Glomerular visceral epithelial cell (primary cell): ENCODE measurements at regions not wholly inside any gene's neighbourhood (a gene's known extent, or its start where the extent isn't known, plus 50 kb on each side); places are given as distances from the start of the nearest gene placed in this dataset.

Source experiments
- DNase-seq: peaks from one replicate; pipeline ENCODE4 v3.0.0-alpha.2; 2016; ENCODE audit errors: extremely low spot score

DNA sequence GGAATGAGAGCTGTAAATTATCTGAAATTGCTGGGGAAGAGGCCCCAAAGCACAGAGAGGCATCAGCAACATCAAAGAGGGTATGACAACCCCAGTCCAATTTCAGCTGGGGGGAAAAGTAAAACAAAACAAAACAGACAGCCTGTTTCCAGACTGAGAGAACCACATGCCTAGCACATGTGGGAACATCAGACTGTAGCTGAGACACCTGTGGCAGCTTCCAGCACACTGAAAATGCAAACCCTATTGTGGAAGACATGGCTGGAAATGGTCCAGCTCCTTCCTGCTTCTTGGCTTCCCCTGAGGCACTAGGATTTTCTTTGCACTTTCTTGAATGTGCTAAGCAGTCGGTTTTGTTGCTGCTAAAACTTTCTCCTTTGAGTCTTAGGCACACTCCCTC, 240.9 kb upstream of the STS start:
- no peak for DNase-seq

DNA sequence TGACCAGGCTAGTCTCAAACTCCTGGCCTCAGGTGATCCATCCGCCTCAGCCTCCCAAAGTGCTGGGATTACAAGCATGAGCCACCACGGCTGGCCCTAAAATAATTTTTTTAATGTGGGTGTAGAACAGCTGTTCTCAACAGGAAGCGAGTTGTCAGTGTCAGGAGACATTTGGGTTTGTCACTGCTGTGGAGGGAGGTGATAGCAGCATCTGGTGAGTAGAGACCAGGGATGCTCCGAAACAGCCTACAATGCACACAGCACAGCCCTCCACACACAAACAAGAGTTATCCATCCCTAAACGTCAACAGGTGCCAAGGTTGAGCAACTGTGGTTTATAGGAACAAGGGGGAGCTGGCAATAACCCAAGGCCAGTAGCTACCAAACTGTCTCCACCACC, 243.4 kb upstream of the STS start:
- DNase-seq, result no peak

DNA sequence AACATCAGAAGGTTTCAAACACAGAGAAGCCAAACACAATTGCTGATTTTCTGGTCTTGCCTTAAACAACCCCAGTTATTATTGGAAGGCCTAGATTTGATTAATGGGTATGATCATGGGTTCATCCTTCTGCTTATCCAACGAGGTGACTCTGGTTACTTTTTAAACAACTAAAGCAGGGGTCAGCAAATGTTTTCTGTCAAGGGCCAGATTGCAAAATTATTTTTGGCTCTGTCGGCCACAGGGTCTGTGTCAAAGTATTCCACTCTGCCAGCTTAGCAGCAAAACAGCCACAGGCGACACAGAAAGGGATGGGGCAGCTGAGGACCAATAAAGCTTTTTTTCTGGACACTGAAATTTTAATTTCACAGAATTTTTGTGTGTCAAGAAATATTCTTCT, 249.1 kb upstream of the STS start:
- DNase-seq, result no peak

DNA sequence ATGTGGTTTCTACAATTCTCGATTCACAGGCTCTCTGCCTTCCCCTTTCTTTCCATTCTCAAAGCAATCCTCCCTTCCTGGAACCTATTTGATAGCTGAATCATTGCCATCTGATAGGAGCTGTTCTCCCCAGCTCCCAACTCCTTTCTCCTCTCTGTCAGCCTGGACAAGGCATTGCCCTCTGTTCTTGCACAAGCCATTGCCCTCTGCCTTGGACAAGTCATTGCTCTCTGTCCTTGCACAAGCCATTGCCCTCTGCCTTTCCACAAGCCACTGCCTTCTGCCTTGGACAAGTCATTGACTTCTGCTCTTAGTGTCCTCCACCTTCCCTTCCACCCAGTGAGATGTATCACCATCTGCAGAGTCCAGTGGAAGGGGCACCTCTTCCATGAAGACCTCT, 256.1 kb upstream of the STS start:
- no peak for DNase-seq

DNA sequence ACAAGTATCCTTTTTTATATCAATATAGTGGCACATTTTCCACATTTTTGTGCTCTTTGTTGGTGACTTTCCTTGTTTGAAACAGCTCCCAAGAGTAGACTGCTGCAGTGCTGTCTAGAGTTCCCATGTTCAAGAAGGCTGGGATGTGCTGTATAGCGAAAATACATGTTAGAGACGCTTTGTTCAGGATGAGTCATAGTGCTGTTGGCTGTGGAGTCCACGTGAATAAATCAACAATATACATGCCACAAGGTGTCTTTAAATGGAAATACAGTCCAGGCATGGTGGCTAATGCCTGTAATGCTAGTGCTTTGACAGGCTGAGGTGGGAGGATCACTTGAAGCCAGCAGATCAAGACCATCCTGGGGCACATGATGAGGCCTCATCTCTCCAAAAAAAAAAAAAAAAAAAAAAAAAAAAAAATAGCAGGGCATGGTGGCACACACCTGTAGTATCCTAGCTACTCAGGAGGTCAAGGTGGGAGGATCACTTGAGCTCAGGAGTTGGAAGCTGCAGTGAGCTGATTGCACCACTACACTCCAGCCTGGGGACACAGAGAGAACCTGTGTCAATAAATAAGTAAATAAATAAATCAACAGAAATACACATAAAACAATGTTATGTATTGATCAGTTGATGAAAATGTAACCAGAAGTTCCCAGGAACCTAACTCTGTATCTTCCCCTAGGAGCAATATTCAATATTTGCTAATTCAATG, 256.8 kb upstream of the STS start:
- DNase-seq, result no peak

DNA sequence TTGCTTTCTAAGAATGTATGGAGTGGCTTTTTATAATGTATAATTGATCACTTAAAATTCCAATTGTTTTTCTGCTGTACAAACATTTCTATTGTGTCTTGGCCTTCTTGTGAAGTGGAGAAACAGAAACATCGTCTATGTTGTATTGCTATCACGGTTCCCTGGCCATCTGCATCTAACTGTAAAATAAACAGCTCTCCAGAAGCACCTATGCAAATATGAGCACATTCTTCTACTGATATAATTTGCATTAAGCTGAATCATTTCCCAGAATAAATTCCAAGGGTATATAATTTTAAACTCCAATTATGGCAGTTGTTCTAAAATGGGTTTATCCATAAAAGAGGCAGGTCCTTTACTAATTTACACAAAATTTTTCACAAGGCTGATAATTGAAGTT, 261.6 kb upstream of the STS start:
- DNase-seq, result no peak

DNA sequence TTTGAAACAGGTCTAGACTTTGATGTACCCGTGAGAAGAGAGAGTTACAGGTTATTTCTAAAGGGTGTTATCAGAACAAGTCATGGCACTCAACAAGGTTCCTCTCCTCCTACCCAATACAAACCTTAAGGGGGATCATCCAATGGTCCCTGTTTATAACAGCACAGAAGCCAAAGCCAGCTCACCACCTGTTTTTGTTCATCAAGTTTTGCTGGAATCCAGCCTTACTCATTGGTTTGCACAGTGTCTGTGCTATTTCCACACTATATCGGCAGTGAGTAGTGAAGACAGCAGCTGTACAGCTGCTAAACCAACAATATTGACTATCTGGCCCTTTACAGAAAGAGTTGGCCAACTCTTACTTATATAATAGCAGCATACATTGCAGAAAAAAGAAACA, 262.1 kb upstream of the STS start:
- DNase-seq, result no peak

DNA sequence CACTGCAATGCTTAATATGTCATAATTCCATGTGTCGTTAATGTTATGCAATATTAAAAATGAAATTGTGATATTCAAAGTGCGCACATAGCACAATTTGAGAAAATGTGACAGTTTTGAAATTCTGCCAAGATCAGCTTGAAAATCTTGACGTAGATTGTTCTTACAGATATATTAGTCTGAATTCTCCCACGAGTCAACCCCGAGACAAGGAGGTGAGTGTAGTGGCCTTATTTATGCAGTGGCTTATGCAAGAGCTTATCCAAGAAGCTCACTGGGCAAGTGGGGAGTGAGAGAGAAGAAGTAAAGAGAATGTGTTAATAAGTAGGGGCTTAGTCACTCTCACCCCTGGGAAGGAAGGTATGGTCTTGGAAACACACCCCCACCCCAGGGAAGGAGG, 286.1 kb upstream of the STS start:
- DNase-seq, result no peak

DNA sequence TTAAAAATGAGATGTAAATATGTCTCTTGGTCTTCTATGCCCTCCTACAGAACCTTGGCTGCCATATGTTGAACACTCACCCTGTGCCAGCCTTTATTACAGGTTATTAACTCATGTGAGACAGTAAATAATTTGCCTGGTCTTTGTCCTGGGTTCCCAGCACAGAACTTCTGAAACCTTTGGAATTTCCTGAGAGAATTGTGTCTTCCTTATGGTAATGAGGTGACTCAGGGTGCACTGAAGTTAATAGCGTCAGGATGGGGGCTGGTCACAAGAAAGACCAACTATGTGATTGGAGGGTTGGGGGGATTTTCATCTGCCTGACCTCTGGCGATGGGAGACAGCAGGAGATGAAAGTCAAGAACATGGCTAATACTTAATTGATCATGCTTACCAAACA, 289.8 kb upstream of the STS start:
- DNase-seq, result no peak

DNA sequence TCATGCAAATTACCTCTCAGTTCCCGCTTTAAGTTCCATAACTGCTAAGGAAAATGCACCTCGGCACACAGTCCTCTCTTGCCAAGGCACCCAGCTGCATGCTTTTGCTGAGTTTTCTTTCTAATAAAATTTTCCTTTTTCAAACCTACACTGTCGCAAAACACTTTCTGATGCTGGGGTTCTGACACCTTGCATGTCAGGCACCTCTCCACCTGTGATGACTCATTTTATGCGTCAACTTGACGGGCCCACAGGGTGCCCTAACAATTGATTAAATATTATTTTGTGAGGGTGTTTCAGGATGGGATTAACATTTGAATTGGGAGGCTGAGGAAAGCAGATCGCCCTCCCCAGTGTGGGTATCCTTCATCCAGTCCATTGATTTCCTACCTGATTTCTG, 291.0 kb upstream of the STS start:
- DNase-seq, result no peak

DNA sequence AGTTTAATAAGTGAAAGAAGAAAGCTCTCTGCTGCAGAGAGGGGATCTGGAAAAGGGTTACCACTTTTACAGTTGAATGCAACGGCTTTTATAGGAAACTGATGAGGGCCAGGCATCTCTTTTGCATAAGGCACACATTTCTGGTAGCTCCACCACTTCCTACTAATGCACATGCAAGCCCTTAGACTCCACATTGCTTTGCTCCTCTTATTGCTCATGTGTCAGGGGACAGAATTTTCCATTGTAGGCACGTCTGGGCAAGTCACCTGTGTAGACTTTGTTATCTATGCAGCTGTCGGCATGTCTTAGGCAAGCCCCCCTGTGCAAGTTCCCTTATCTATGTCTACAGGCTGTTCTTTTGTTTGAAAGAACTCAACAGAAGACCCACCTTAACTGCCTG, 294.6 kb upstream of the STS start:
- DNase-seq, result no peak

DNA sequence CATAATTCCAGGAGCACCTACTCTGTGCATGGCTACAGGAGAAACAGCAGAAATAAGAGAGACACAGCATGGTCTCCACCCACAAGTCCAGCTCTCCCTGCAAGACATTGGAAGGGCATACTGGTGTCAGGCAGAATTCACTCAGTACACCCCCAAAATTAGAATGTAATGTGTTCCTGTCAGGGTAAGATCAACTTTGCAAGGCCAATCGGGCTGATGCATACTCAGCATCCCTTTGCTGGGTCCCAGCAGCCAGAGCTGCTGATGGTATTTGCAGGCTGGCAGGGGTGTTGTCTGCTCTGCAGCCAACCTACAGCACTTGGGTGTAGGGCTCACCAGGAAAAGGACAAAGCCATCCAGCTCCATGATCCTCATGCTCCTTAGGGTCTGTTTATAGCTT, 295.4 kb upstream of the STS start:
- no peak for DNase-seq

DNA sequence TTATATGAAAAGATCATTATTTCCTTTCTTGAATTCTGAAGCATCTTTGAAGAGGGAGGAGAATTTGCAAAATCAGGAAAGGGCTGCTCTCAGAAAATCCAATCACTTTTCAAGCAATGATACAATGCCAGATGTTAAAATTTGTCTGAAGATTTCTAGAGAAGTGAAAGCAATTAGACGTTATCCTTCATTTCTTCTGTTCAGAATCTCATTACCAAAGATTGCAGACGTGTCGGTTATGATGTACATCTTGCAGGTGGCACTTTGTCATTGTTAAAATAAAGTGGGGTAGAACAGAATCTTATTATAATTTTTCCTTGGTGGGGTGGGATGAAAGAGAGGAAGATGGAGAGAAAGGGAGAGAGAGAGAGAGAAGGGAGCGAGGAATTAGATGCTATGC, 296.4 kb upstream of the STS start:
- DNase-seq, result no peak

DNA sequence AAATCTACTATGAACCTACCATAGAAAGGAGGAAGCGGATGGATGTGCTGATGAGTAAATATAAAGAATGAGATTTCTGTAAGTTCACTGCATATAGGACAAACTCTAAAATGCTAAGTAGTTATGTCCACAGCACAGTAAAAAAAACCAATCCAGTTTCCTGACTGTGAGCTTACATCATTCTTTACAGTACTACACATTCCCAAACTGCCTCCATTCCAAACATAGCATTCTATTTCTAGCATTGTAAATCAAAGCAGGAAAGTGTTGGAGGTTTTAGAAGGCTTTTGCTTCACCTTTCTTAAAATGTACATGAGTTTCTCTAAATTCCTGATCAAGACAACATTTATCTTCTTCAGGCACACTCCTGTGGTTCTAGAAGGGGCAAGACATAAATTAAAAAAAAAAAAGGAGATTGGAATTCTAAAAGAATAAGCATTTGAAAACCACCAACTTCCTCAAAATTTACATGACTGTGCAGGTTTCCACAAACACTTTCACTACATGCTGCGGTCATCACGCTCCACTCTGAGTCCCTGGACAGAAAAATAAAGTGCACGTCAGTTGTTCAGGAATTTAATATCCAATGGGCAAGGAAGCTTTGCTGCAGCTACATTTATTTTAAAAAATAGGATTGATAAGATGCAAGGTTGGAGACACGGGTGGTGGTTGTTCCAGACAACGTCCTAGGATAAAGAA, 297.6 kb upstream of the STS start:
- DNase-seq, result no peak

DNA sequence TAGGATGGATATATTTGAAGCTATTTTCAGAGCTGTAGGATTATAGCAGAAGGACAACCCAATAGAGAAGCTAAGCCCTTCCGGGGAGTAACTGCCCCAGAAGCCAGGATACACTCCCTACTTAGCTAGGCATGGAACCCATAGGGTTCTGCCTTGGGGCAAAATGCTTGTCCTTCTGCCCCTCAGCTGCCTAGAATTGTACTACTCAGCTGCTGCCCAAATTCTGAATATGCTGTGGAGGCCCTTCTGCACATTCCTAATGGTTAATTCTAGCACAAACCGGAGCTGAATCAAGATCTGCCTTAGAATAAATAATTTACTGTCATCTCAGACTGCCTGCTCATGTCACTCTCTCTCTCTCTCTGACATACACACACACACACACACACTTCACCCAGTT, 297.7 kb upstream of the VCX3A start:
- DNase-seq, result no peak

DNA sequence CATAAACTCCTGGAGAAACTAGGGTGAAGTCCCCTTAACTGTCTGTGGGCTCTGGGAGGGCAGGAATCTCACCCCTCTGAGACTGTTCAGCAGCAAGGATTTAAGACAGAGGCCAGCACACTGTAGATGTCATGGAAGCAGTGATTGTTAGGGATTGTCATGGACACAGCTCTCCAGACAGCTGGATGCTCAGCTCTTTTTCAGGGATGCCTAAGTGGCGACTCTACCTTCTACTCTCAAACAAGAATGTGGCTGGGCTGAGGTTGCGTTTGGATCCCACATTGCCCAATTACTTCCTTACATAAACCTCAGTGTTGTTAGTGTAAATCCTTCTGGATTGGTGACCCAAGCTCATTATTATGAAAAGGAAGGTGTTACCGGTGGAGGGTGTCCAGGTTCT, 291.9 kb upstream of the VCX3A start:
- DNase-seq, result no peak

DNA sequence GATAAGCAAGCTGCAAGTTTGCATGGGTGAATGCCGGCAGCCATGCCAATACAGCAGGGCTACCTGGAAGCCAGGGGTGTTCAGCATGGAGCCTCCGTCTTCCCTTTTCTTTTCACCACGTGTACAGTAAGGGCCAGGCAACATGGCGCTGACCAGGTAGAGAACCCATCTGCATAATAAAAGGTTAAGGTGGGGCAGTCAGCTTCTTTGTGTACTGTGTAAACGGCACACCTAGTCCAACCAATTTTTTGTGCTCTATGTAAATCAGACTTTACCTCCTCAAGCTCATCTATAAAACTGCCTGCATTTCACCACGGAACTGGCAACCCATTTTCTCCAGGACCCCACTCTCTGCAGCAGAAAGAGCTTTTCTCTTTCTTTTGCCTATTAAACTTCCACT, 286.8 kb upstream of the VCX3A start:
- no peak for DNase-seq

DNA sequence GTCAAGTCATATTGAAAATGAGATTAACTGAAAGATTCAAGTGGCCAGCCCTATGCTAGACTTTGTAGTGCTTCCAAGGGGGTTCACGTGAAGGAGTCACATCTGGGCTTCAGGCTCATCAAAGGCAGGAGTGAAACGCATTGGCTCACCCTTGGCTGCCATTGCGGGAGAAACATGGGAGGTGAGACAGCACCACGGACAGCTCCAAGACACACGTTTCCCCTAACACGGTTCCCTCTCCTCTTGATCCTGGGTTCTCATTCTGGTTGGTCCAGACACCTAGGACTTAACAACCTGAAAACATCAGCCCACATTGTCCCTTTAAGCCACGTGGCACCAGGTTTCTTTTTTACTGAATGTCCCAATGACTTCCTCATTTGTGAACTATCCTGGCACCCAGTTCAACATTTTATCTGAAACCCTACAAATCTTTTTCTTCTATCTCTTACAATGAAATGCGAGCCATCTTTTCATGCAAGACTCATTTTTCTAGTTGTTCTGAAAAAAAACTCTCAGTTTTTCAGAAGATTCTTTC, 279.0 kb upstream of the VCX3A start:
- DNase-seq, result no peak

DNA sequence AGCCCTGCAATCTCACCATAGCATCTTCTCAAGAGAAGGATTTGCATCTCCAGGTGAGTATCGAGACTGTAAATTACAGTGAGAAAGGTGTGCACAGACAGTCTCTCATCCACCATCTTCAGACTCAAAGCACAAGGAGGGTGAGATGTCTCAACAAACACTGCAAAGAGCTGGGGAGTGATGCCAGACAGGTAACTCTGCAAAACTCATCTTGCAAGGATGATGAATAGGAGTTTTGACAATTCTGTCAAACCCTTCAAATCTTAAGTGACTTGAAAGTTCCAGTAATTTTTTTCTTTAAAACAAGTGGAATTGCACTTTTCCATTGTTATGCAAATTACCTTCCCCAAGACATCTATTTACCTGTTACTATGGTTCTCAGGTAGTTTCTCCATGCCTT, 277.2 kb upstream of the VCX3A start:
- no peak for DNase-seq

DNA sequence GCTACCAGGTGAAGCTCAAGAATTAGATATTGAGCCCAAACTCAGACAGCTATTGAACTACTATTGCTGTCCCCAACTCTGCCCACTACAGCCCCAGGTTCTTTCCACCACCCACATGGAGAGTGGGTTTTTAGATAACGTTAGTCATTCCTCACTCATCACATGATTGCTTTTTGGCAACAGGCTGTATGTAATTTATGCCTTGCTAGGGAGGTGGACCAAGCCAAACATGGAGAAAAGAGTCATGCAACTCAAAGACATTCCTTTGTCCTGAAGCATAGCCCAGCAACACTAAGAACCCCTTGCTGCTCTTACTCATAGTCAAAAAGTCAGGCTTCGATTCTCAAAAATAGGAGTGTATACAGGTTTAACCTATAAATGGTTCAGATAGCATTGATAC, 275.9 kb upstream of the VCX3A start:
- DNase-seq, result no peak

DNA sequence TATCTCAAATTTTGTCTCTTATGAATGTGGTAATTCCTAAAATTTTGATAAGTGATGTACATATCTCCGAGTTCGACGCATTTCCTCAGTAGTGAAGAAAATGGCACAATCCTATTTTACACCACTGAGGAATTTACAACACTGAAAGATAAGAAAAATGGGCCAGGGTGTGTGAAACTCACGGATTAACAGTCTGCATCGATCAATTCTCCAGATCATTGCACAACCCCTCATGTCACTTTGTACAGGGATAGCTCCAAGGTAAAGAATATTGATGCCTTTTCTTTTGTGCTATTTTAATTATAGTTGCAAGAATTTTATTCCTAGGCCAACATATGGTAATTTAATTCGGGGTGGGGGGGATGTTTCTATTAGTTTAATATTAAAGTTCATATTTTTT, 268.7 kb upstream of the VCX3A start:
- no peak for DNase-seq

DNA sequence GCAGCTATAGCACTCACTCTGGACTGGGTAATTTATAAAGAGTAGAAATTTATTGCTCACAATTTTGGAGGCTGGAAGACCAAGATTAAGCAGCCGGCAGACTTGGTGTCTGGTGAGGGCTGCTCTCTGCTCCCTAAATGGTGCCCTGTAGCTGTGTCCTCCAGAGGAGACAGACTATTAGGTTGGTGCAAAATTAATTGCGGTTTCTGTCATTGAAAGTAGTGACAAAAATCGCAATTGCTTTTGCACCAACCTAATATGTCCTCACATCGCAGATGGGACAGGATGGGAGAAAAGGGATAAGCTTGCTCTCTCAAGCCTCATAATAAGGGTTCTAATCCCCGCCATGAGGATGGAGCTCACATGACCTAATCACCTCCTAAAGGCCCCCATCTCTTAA, 258.1 kb upstream of the VCX3A start:
- no peak for DNase-seq

DNA sequence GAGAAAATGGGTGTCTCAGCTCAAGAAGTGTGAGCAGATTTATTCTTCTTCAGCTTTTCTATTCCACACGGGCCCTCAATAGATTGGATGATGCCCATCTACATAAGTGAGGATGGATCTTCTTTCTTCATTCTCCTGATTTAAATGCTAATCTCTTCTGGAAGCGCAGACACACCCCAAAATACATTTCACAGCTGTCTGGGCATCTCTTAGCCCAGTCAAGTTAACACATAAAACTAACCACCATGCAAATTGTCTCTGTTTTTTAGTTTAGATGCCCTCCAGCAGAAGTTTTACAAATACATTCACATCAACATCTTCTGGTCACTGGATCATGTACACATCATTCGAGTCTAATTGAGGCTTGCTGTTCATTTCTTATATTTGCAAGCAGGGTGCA, 249.0 kb upstream of the VCX3A start:
- DNase-seq, result no peak

DNA sequence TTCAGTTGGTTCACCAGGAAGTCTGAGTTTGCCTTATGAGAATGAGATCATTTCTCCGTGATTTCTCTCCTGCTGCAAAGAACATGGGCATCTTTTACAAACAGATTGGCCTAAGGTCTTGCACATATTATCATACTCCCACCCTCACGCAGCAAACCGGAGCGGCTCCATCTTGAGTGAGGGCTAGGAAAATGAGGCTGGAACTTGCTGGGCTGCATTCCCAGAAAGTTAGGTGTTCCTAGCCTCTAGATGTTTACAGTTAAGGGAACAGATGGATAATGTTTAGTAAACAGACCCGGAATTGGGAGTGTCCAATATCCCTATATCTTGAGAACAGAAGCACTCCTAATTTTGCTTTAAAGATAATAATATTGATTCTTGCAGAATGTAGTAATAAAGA, 247.9 kb upstream of the VCX3A start:
- DNase-seq, result no peak
